Keratinocyte (primary cell): ENCODE measurements at regions not wholly inside any gene's neighbourhood (a gene's known extent, or its start where the extent isn't known, plus 50 kb on each side); places are given as distances from the start of the nearest gene placed in this dataset.

Experiments
- CTCF ChIP-seq, 3 experiments: IDR thresholded peaks in 1 of 3; conservative IDR thresholded peaks in 1 of 3; optimal IDR thresholded peaks in 1 of 3; 2 replicates in 2 of 3; 3 replicates in 1 of 3; pipeline versions ENCODE3 to v1.5.1; 2011; ENCODE audit warnings: low read length in 3 of 3, mild to moderate bottlenecking in 3 of 3, moderate library complexity in 2 of 3, control low read depth in 1 of 3, inconsistent platforms in 1 of 3; ENCODE audit not compliant: insufficient read depth in 2 of 3; ENCODE audit errors: extremely low read depth in 1 of 3
- EZH2 ChIP-seq: IDR thresholded peaks from one replicate; pipeline ENCODE4 v1.6.1; 2012; ENCODE audit warnings: inconsistent platforms, mild to moderate bottlenecking, low read length, moderate library complexity

GRCh38 chr13:33611121-33611805 is 206.7 kb upstream of the RFC3 start:
- TF ChIP-seq CTCF (optimal IDR thresholded peaks at IDR 0.05 in 1 of 3, IDR thresholded peaks at IDR 0.05 in 1 of 3, conservative IDR thresholded peaks at IDR 0.05 in 1 of 3; ENCODE audit: extremely low read depth in 1 of 3, insufficient read depth in 2 of 3, low read length in 3 of 3) = no peak
- TF ChIP-seq EZH2 = no peak
